OCI-LY7 (cell line): ENCODE measurements at regions not wholly inside any gene's neighbourhood (a gene's known extent, or its start where the extent isn't known, plus 50 kb on each side); places are given as distances from the start of the nearest gene placed in this dataset.
"Not testable (repeated sequence)": the region's sequence is repeated elsewhere in the genome, so short reads cannot be mapped to it uniquely, and the experiment has no call there.

Experiments
- BruUV-seq: library from RNA; stranded (reverse); fragments of 400-500 nt; replicated peaks from 2 replicates; lab custom pipeline; 2021; lab: Mats Ljungman, UMichigan
- CTCF ChIA-PET: fragments of 300-600 bp; sonication (Branson Sonifier 250); formaldehyde crosslinking; loops from one replicate; lab custom pipeline; 2022; ENCODE audit warnings: antibody characterized with exemption; ENCODE audit not compliant: unreplicated experiment; lab: Charles Lee
- POLR2A ChIA-PET: fragments of 300-600 bp; sonication (Branson Sonifier 250); formaldehyde crosslinking; loops from one replicate; lab custom pipeline; 2022; ENCODE audit warnings: antibody characterized with exemption; lab: Charles Lee
- DNase-seq: peaks from one replicate; pipeline ENCODE4 v3.0.0-alpha.2; 2015; ENCODE audit warnings: low spot score
- H2AFZ ChIP-seq: fragments of 200-600 bp; sonication (generic), shearing (Covaris generic); 2 replicates; pipeline ENCODE4 v1.6.1; 2014; ENCODE audit warnings: mild to moderate bottlenecking, antibody characterized with exemption, low read length, moderate library complexity
- H3K27ac ChIP-seq: fragments of 200-600 bp; sonication (generic); 2 replicates; pipeline ENCODE4 v1.5.1; 2014; ENCODE audit warnings: mixed run types, low read depth, mild to moderate bottlenecking, moderate library complexity, low read length, inconsistent platforms; ENCODE audit not compliant: poor library complexity, severe bottlenecking
- H3K36me3 ChIP-seq: fragments of 200-600 bp; sonication (generic); 2 replicates; pipeline ENCODE4 v1.6.1; 2014; ENCODE audit warnings: mild to moderate bottlenecking, antibody characterized with exemption, low read length, moderate library complexity, mixed read lengths; ENCODE audit not compliant: insufficient read depth
- H3K4me1 ChIP-seq: fragments of 200-600 bp; sonication (generic); 2 replicates; pipeline ENCODE4 v1.5.1; 2014; ENCODE audit warnings: mild to moderate bottlenecking, low read length; ENCODE audit not compliant: insufficient read depth, poor library complexity, severe bottlenecking
- H3K4me2 ChIP-seq: fragments of 200-600 bp; sonication (generic); 2 replicates; pipeline ENCODE4 v1.6.1; 2014; ENCODE audit warnings: mild to moderate bottlenecking, low read length
- H3K4me3 ChIP-seq: fragments of 200-600 bp; sonication (generic); 2 replicates; pipeline ENCODE4 v1.5.1; 2014; ENCODE audit warnings: mild to moderate bottlenecking, low read depth, low read length; ENCODE audit not compliant: poor library complexity, severe bottlenecking
- H3K79me2 ChIP-seq: fragments of 200-600 bp; sonication (generic); 2 replicates; pipeline ENCODE4 v1.6.1; 2016; ENCODE audit warnings: low read depth, mild to moderate bottlenecking, low read length, moderate library complexity, mixed read lengths; ENCODE audit not compliant: insufficient read depth
- H3K9me2 ChIP-seq: fragments of 200-600 bp; sonication (generic); 2 replicates; pipeline ENCODE4 v1.6.1; 2016; ENCODE audit warnings: mild to moderate bottlenecking, low read length, mixed read lengths; ENCODE audit not compliant: insufficient read depth
- H3K9me3 ChIP-seq: fragments of 200-600 bp; sonication (generic); 2 replicates; pipeline ENCODE4 v1.6.1; 2014; ENCODE audit warnings: mild to moderate bottlenecking, mixed run types, low read length, mixed read lengths
- H4K20me1 ChIP-seq: fragments of 200-600 bp; sonication (generic); 2 replicates; pipeline ENCODE4 v1.6.1; 2014; ENCODE audit warnings: mild to moderate bottlenecking, antibody characterized with exemption, low read length, moderate library complexity, mixed read lengths; ENCODE audit not compliant: insufficient read depth
- CTCF ChIP-seq: fragments of 200-600 bp; sonication (generic); conservative IDR thresholded peaks from 2 replicates; pipeline ENCODE4 v1.5.1; 2014; ENCODE audit warnings: mild to moderate bottlenecking, antibody characterized with exemption, low read length, moderate library complexity, mixed read lengths
- EZH2phosphoT487 ChIP-seq: fragments of 200-600 bp; sonication (generic); IDR thresholded peaks from 2 replicates; pipeline ENCODE4 v1.6.1; 2018; ENCODE audit warnings: low read depth, borderline replicate concordance, mild to moderate bottlenecking, mixed run types, antibody characterized with exemption, low read length, moderate library complexity, mixed read lengths
- intact Hi-C: fragments of 100-400 bp; cut with micrococcal nuclease; formaldehyde crosslinking; loops from one replicate; pipeline ENCODE4 v1.10.0; 2022; ENCODE audit not compliant: unreplicated experiment

- CTCF ChIA-PET: no interaction called here
- no peak overlapping the region for H3K4me3 ChIP-seq
- no peaks in the 10 kb centered on the region for H3K9me2 ChIP-seq
- intact Hi-C loops: no loop called here
- H3K9me3 ChIP-seq: no peaks in the 10 kb centered on the region
- H3K4me2 ChIP-seq: no peak overlapping the region
- H3K79me2 ChIP-seq: no peaks in the 10 kb centered on the region
- no TSS peak for BruUV-seq
- POLR2A ChIA-PET: no interaction called here
- no peak overlapping the region for H2AFZ ChIP-seq
- no peaks in the 10 kb centered on the region for H3K4me1 ChIP-seq
- no peaks in the 10 kb centered on the region for H3K36me3 ChIP-seq
- no peak for DNase-seq
- TF ChIP-seq CTCF: no peak
- no peak for TF ChIP-seq EZH2phosphoT487
- no peaks in the 10 kb centered on the region for H4K20me1 ChIP-seq
- no peak overlapping the region for H3K27ac ChIP-seq
Observed at GRCh38 chr20:12113468-12114371, 196.0 kb downstream of the BTBD3 start.

GRCh38 chr20:12129114-12129513, 211.4 kb downstream of the BTBD3 start:
- DNase-seq, H3K36me3 ChIP-seq, H2AFZ ChIP-seq, POLR2A ChIA-PET, H4K20me1 ChIP-seq, H3K9me3 ChIP-seq, CTCF ChIA-PET, intact Hi-C loops, H3K79me2 ChIP-seq, H3K27ac ChIP-seq, BruUV-seq, H3K9me2 ChIP-seq, H3K4me2 ChIP-seq, H3K4me1 ChIP-seq, H3K4me3 ChIP-seq: not testable (repeated sequence)

- POLR2A ChIA-PET, H3K4me2 ChIP-seq, H3K36me3 ChIP-seq, H2AFZ ChIP-seq, H3K4me3 ChIP-seq, intact Hi-C loops, H3K9me3 ChIP-seq, H3K79me2 ChIP-seq, H3K27ac ChIP-seq, H3K4me1 ChIP-seq, H3K9me2 ChIP-seq, H4K20me1 ChIP-seq, DNase-seq, BruUV-seq, CTCF ChIA-PET: not testable (repeated sequence)
Observed at GRCh38 chr20:12129532-12129931, 211.8 kb downstream of the BTBD3 start.
